GM19238 (cell line): ENCODE measurements at regions not wholly inside any gene's neighbourhood (a gene's known extent, or its start where the extent isn't known, plus 50 kb on each side); places are given as distances from the start of the nearest gene placed in this dataset.
"Not testable (repeated sequence)": the region's sequence is repeated elsewhere in the genome, so short reads cannot be mapped to it uniquely, and the experiment has no call there.

Experiments
- DNase-seq: peaks from one replicate; pipeline ENCODE4 v3.0.0; 2011; ENCODE audit warnings: low spot score; ENCODE audit not compliant: insufficient read length

- DNase-seq = no peak
Observed at GRCh38 chr3:117801912-117802239, 1092.3 kb downstream of the TUSC7 start.

DNA sequence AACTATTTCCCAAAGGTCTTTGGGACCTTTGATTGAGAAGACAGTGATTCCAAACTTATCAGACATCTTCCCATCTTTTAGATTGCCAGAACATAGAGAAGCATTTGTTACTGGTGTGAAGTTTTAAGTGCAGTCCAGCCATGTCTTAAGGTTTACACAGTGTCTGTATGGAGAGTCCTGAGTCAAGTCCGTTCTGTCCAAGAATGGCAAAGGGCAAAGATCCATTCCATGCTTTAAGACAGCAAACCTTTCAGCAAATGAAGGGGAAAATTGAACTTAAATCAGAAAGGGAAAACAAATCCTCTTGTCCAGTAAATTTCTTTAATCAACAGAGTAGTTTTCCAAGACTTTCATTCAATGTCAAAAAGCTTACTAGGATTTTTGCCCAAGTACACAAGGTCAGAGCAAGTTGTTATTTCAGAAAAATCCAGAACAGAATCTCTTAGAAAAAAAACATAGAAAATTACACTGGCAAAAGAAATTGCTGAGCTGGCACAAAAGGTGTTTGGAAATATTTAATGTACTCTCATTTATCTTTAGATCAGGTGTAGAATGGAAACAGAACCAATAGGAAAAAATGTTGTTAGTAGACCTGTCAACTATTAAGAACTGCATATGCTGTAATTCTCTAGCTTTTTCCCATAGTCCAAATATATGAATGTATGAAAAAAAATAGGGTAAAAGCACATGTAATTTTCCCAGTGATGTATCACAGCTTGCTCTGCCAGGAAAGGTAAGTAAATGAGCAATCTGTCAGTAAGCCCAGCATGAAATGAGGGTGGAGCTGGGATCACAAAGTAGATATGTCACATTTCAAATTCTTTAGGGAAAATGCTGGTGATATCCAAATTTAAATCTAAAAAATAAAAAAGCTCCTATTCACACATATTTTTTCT lies 1099.9 kb downstream of the TUSC7 start:
- no peak for DNase-seq

- DNase-seq = no peak
Observed at GRCh38 chr3:117811786-117812185, 1102.2 kb downstream of the TUSC7 start.

DNA sequence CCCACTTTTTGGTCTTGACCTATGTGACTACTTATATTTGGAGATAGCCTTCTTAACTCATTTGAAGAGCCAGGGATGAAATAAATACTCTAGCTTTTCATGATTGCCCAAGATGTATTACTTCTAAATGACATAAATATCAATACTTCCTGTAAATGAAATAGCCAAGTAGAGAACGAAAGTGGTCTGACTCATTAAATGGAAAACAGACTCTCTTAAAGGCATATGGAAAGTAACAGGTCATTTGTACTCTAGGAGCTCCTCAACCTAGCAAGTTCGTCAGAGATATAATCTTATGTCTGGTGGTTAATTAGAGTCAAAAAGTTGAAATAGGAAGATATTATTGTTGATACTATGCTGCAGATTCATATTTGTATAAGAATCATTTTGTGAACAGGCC lies 1105.4 kb downstream of the TUSC7 start:
- no peak for DNase-seq

- no peak for DNase-seq
Observed at GRCh38 chr3:117817103-117817502, 1107.5 kb downstream of the TUSC7 start.

GRCh38 chr3:117818592-117818991 lies 1109.0 kb downstream of the TUSC7 start:
- DNase-seq = no peak

- no peak for DNase-seq
Observed at GRCh38 chr3:117820658-117821299, 1111.2 kb downstream of the TUSC7 start.

GRCh38 chr3:117822416-117822815 lies 1112.8 kb downstream of the TUSC7 start:
- no peak for DNase-seq

- DNase-seq = no peak
Observed at GRCh38 chr3:117836296-117836695, 1126.7 kb downstream of the TUSC7 start.

DNA sequence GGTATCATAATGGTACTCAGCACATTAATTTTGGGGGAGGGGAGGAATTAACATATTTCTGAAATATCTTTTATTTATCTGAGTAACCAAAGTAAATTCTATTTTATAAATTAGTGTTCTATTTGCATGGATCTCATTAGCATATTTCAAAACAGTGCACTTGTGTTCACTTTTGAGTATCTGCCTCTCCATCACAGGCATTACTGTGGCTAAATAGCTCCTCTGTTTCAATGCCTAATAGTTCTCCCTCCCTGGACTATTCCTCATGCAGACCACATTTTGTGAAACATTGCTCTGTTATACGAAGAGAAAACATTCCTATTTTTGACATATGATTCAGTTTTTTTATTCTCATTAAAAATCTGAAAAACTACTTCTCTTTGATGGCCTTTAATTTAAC lies 1127.8 kb downstream of the TUSC7 start:
- no peak for DNase-seq

DNA sequence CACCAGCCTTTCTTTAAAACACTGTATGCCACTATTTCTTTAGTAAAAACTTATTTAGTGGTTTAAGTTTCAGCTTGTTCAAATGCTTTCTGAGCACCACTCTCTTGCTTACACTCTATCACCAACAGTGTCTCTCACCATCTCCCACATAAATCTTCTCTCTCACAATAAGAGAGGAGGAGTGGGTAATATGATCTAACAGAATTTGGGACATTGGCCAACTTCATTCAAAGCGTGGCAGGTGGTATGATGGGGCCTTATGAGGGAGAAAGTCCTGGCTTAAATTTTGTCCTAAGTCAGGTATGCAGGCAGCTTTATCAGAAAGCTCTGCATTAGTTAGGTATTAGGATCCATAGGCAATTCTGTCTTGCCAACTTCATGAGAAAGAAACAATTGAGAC lies 1132.5 kb downstream of the TUSC7 start:
- DNase-seq = no peak

DNA sequence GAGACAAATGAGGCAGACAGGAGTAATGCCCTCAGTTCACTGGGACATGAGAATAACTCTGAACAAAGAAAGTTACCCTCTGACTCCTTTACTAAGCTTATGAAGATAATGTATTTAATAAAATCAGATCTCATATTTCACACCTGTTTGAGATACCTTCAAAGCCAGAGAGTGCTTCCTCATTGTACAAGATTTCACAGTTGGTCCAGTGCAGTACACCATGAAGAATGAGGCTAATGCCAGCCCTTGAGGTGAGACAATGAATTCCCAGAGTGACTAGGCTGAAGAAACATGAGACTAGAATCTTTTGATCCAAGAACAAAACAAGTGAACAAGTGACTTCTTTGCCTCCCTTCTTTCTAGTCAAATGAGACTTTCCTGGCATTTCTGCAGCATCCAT lies 1133.8 kb downstream of the TUSC7 start:
- DNase-seq = no peak

GRCh38 chr3:117844676-117845075 lies 1135.1 kb downstream of the TUSC7 start:
- no peak for DNase-seq

DNA sequence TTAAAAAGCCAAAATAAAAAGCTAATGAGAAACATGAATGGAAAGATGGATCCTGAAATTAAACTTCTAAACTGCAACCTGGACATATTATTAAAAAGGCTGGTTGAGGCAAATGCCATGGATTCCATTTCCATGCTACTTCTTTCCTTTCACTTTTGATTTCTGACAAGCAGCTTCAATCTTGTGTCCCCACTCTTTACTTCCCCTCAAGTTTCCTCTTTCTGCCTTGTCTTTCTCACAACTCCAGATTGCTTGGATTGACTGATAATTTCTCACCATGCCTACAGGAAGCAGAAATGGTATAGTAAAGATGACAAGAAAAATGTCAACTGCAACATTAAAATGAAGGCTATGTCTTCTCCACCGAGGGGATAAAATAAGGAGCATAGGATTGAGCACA lies 1136.7 kb downstream of the TUSC7 start:
- no peak for DNase-seq

- no peak for DNase-seq
Observed at GRCh38 chr3:117848606-117849005, 1139.0 kb downstream of the TUSC7 start.

DNA sequence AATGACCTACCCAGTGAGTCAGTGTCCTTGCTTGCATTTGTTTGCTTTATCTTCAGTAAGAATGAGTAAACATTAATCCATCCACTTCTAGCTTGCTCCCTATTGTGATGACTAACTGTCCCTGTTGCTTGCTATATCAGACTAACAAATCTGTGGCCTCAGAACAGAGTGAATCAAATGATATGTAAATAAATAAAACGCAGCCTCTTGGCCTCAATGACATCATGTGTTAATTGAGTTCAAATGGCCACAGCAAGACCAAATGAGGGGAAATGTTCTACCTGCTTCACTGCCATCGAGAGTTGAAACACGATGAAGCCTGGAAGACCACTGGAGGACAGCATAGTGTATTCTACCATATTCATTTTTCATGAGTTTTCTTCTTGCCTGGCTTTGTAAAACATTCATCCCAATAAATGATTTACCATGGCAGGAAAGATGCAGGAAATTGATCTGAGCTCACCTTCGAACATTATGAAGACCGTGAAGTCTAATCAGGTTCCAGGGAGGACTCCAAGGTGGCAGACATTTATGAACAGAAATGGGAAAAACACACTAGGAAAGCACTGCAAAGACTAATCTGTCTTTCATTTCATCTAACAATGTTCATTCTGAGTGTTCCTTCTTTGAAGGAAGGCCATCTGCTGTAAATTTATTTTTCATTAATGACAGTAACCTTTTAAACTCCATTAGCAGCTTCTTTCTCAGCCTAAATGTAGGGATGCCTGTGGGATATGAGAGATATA lies 1144.5 kb downstream of the TUSC7 start:
- no peak for DNase-seq

DNA sequence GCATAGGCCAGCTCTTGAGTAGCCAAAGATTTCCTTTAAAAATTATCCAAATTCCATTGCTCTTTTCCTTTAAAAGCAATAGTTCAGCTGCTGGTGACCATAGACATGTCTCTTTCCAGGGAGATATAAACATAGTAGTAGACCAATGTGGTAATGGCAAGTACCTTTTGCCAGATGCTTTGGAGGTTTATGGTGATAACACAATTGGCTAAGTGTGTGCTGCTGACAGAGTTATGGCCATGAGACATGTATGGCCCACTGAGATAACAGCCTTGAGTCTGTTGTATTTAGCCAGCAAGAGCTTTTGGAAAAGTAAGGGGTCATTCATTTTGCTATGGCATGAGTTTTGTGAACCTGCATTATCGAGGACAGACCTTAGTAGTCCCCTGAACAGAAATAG lies 1146.8 kb downstream of the TUSC7 start:
- DNase-seq = no peak

GRCh38 chr3:117863146-117863545 lies 1153.6 kb downstream of the TUSC7 start:
- no peak for DNase-seq

DNA sequence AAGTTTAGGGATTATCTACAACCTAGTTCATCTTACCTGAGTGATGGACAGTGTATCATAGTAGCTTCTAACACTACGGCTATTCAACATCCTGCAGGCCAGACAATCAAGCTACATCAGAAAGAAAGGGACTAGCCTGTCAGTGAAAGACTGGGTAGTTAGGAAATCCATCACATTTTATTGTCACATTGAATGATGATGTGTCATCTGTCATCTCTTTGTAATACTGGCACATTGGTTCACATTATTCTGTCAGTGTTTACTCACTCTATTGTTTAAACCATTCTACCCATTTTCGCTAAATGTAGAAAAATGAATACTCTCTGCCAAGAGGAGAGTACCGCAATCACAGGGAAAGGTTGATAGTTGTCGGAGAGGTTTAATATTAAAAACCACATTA lies 1155.8 kb downstream of the TUSC7 start:
- DNase-seq = no peak

GRCh38 chr3:117868766-117869165 lies 1159.2 kb downstream of the TUSC7 start:
- DNase-seq = no peak

- no peak for DNase-seq
Observed at GRCh38 chr3:117871934-117872333, 1162.4 kb downstream of the TUSC7 start.

GRCh38 chr3:117872594-117873248 lies 1161.9 kb downstream of the IGSF11 start:
- not testable (repeated sequence) for DNase-seq
